HEK293T (cell line): ENCODE measurements at regions not wholly inside any gene's neighbourhood (a gene's known extent, or its start where the extent isn't known, plus 50 kb on each side); places are given as distances from the start of the nearest gene placed in this dataset.
"Not testable (repeated sequence)": the region's sequence is repeated elsewhere in the genome, so short reads cannot be mapped to it uniquely, and the experiment has no call there.

Source experiments
- CTCF ChIA-PET: fragments of 350-600 bp; formaldehyde crosslinking; extraction: SDS; loops from one replicate; lab custom pipeline; 2021; ENCODE audit warnings: antibody characterized with exemption, inconsistent platforms; lab: Yijun Ruan, JAX
- POLR2A ChIA-PET: fragments of 350-600 bp; formaldehyde crosslinking; extraction: SDS; loops from one replicate; lab custom pipeline; 2020; ENCODE audit warnings: antibody characterized with exemption, inconsistent platforms; lab: Yijun Ruan, JAX
- DNase-seq: peaks from one replicate; pipeline ENCODE4 v3.0.0; 2012; ENCODE audit warnings: mixed read lengths; ENCODE audit errors: extremely low spot score
- ARNT ChIP-seq: fragments of 450-650 bp; IDR thresholded peaks from 2 replicates; pipeline ENCODE4 v1.6.1; 2017; ENCODE audit warnings: mild to moderate bottlenecking
- BHLHE40 ChIP-seq: fragments of 450-650 bp; IDR thresholded peaks from 2 replicates; pipeline ENCODE4 v1.6.1; 2016; ENCODE audit warnings: mild to moderate bottlenecking, moderate library complexity, borderline replicate concordance
- CTBP1 ChIP-seq: fragments of 450-650 bp; IDR thresholded peaks from 2 replicates; pipeline ENCODE4 v1.6.1; 2016; ENCODE audit warnings: borderline replicate concordance
- ELF4 ChIP-seq: fragments of 450-650 bp; IDR thresholded peaks from 2 replicates; pipeline ENCODE4 v1.6.1; 2017; ENCODE audit warnings: antibody characterized with exemption
- FOXA1 ChIP-seq: fragments of 450-650 bp; IDR thresholded peaks from 2 replicates; pipeline ENCODE4 v1.6.1; 2016; ENCODE audit warnings: mild to moderate bottlenecking
- FOXK2 ChIP-seq: fragments of 450-650 bp; IDR thresholded peaks from 2 replicates; pipeline ENCODE4 v1.6.1; 2016; ENCODE audit warnings: mild to moderate bottlenecking
- FOXM1 ChIP-seq: fragments of 450-650 bp; IDR thresholded peaks from 2 replicates; pipeline ENCODE4 v1.6.1; 2017; ENCODE audit warnings: mild to moderate bottlenecking, borderline replicate concordance
- HDGF ChIP-seq: fragments of 450-650 bp; IDR thresholded peaks from 2 replicates; pipeline ENCODE4 v1.6.1; 2017; ENCODE audit warnings: antibody characterized with exemption, borderline replicate concordance
- L3MBTL2 ChIP-seq: fragments of 450-650 bp; conservative IDR thresholded peaks from 2 replicates; pipeline ENCODE4 v1.6.1; 2016; ENCODE audit warnings: mild to moderate bottlenecking
- LEF1 ChIP-seq: fragments of 450-650 bp; IDR thresholded peaks from 2 replicates; pipeline ENCODE4 v1.6.1; 2017; ENCODE audit warnings: mild to moderate bottlenecking, borderline replicate concordance
- NFRKB ChIP-seq: fragments of 450-650 bp; IDR thresholded peaks from 2 replicates; pipeline ENCODE4 v1.6.1; 2016; ENCODE audit warnings: mild to moderate bottlenecking, moderate library complexity
- SP1 ChIP-seq: fragments of 450-650 bp; IDR thresholded peaks from 2 replicates; pipeline ENCODE4 v1.6.1; 2017
- SUZ12 ChIP-seq: fragments of 450-650 bp; IDR thresholded peaks from 2 replicates; pipeline ENCODE4 v1.6.1; 2016; ENCODE audit warnings: mild to moderate bottlenecking
- TARDBP ChIP-seq: fragments of 450-650 bp; IDR thresholded peaks from 2 replicates; pipeline ENCODE4 v1.6.1; 2016
- ZNF384 ChIP-seq: fragments of 450-650 bp; IDR thresholded peaks from 2 replicates; pipeline ENCODE4 v1.6.1; 2016
- TF ChIP-seq, protein P1 (sequence below): fragments of 450-650 bp; IDR thresholded peaks from 2 replicates; pipeline ENCODE4 v1.6.1; 2016

DNA sequence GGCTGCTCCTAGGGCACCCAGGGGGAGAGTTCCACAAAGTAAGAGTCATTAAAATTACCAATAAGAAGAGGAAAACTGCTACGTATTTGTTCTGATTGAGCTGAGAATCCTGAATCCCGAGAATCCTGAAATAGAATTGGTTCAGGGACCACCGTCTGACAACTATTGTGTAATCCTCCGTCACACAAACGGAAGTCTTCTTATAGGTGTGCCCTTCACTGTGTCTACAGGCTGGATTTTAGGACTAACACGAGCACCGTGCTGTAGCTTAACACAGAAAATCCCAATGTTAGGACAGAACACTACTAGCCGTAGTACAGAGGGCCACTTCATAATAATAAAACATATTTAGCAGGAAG is 50.6 kb upstream of the RNF182 start:
- DNase-seq, result no peak
- TF ChIP-seq BHLHE40, result no peak
- no peak for TF ChIP-seq CTBP1
- no peak for TF ChIP-seq LEF1
- TF ChIP-seq TARDBP, result no peak
- no peak for TF ChIP-seq HDGF
- ChIA-PET CTCF (interaction anchor here (0.9 to 2.1 kb wide), 5 partner anchors 11 to 247 kb away, joined by 3 to 9 read pairs (median 3); no protein-coding TSS in a partner anchor), POLR2A (interaction anchor here (1.2 to 1.3 kb wide), 2 partner anchors 20 to 60 kb away, joined by 3 to 6 read pairs; partner anchors contain the start of gene MCUR1)

DNA sequence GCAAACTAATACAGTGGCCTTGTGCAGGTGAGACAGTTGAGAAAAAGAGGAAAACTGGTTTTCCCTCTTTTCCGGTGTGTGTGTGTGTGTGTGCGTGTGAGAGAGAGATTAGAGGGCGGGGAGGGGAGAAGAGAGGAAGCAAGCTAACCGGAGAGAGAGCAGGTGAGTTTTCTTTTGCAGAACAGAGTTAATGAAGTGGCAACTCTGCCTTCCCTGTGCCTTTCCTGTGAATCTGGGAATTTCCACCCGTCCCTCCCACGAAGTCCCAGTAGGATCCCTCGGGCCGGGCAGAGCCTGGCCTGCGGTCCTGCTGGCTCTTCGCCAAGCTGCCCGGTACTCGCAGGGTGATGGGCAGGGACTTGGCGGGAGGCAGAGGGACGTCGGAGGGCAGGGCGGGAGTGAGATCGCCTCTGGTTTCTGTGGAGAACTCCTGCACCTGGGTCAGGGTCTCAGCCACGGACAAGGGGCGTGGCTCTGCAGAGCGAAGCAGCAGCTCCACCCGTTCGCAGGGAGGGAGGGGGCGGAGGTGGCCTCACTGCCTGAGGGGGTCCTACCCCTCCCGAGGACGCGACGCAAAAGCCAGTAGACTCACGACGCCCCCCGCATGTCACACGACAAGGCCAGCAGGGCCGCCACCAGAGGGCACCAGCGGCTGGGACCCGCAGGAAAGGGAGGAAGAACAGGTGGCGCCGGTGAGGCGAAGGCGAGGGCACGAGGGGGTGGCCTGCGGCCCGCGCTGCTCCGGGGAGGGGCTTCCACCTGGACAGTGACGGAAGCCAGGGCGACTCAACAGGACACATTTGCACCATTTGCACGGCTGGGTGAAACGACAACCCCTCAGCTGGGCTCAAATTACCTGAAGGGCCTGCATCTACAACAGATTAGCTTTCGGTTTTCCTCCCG is 51.2 kb upstream of the RNF182 start:
- ChIA-PET POLR2A (interaction anchor here (1.2 to 1.3 kb wide), 2 partner anchors 19 to 59 kb away, joined by 3 to 6 read pairs; partner anchors contain the start of gene MCUR1), CTCF (interaction anchor here (0.6 to 2.1 kb wide), 7 partner anchors 12 to 248 kb away, joined by 3 to 9 read pairs (median 3); no protein-coding TSS in a partner anchor)
- DNase-seq, result peak; percentile 83
- TF ChIP-seq L3MBTL2 (peak; percentile 100), CTBP1 (peak; percentile 60; the same call in 1 of the 2 replicates), ARNT (no peak)
- TF ChIP-seq, protein P1, sequence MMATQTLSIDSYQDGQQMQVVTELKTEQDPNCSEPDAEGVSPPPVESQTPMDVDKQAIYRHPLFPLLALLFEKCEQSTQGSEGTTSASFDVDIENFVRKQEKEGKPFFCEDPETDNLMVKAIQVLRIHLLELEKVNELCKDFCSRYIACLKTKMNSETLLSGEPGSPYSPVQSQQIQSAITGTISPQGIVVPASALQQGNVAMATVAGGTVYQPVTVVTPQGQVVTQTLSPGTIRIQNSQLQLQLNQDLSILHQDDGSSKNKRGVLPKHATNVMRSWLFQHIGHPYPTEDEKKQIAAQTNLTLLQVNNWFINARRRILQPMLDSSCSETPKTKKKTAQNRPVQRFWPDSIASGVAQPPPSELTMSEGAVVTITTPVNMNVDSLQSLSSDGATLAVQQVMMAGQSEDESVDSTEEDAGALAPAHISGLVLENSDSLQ, result peak; percentile 47

DNA sequence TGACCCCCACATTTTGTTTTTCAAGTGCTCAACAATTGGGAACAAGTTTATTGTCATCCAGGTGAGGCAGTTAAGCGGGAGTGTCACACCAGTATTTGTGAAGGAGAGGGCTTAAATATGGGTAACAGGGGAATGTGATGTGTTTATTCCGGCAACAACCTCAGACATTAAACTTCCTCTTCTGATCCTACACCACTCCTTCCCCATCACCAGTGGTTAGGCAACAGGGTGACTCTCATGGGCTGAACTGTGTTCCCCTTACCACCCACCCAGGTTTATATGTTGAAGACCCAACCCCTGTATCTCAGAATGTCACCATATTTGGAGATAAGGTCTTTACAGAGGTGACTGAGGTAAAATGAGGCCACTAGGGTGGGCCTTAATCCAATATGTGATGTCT is 52.1 kb upstream of the RNF182 start:
- CTCF ChIA-PET, result interaction anchor here (0.6 kb wide), 1 partner anchor 34 kb away, joined by 3 read pairs; no protein-coding TSS in a partner anchor
- POLR2A ChIA-PET, result no interaction called here
- DNase-seq, result no peak
- no peak for TF ChIP-seq ZNF384
- TF ChIP-seq FOXM1, result no peak
- no peak for TF ChIP-seq NFRKB
- TF ChIP-seq FOXA1, result no peak
- TF ChIP-seq HDGF, result no peak
- no peak for TF ChIP-seq ARNT
- TF ChIP-seq, protein P1, result no peak
- TF ChIP-seq FOXK2, result no peak
- no peak for TF ChIP-seq L3MBTL2
- no peak for TF ChIP-seq BHLHE40
- no peak for TF ChIP-seq CTBP1
- TF ChIP-seq LEF1, result no peak
- no peak for TF ChIP-seq SP1
- TF ChIP-seq TARDBP, result no peak
- TF ChIP-seq ELF4, result no peak
- TF ChIP-seq SUZ12, result no peak

- DNase-seq, result not testable (repeated sequence)
- ChIA-PET POLR2A (interaction anchor here (0.8 kb wide), 1 partner anchor 58 kb away, joined by 3 read pairs; the partner anchor contains the start of gene MCUR1), CTCF (interaction anchor here (0.6 kb wide), 3 partner anchors 32 to 857 kb away, joined by 3 read pairs; no protein-coding TSS in a partner anchor)
Measured at GRCh38 chr6:13872006-13872405, 52.7 kb upstream of the RNF182 start.

- no peak for DNase-seq
- no peak for TF ChIP-seq ELF4
- TF ChIP-seq, protein P1, result no peak
- no peak for TF ChIP-seq TARDBP
- no peak for TF ChIP-seq BHLHE40
- TF ChIP-seq FOXK2, result no peak
- no peak for TF ChIP-seq SUZ12
- TF ChIP-seq NFRKB, result no peak
- TF ChIP-seq L3MBTL2, result no peak
- no peak for TF ChIP-seq HDGF
- no peak for TF ChIP-seq SP1
- ChIA-PET CTCF (no interaction called here), POLR2A (no interaction called here)
Measured at GRCh38 chr6:13870214-13870830, 54.4 kb upstream of the RNF182 start.

DNA sequence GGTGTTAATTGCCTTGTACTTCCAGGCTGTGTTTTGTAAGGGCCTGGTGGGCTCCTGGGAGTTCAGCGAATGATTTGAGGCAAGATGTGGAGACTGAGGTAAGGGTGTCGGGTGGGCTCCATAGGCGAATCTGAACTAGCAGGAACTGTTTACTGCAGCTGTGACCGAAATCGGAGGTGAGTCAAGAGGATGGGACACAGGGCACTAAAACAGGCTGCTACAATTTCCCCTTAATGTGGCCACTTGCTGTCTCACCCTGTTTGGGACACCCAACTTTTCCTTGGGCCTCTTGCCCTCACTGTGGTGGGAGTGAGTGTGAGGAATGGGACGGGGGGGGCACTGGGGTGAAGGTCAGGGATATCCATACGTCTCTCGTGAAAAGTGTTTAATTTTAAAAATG is 53.9 kb upstream of the MCUR1 start:
- TF ChIP-seq CTBP1, result no peak
- no peak for TF ChIP-seq FOXK2
- TF ChIP-seq NFRKB, result no peak
- TF ChIP-seq, protein P1, result no peak
- TF ChIP-seq SUZ12, result no peak
- no peak for TF ChIP-seq ARNT
- TF ChIP-seq FOXM1, result no peak
- no peak for TF ChIP-seq SP1
- no peak for TF ChIP-seq FOXA1
- no peak for TF ChIP-seq HDGF
- no peak for TF ChIP-seq TARDBP
- ChIA-PET CTCF (no interaction called here), POLR2A (no interaction called here)
- no peak for DNase-seq
